ENCODE measurements at regions not wholly inside any gene's neighbourhood (a gene's known extent, or its start where the extent isn't known, plus 50 kb on each side); places are given as distances from the start of the nearest gene placed in this dataset.

GRCh38 chr2:223442847-223443246 lies 159.3 kb downstream of the SCG2 start:
- H3K9me3 ChIP-seq (ENCODE audit: control insufficient read depth in 2 of 3, low read length in 3 of 3): no peaks in the 10 kb centered on the region
- no peak overlapping the region for H3K27ac ChIP-seq (ENCODE audit: low read depth, low read length)
- no peaks in the 10 kb centered on the region for H3K36me3 ChIP-seq (ENCODE audit: control insufficient read depth in 2 of 3, insufficient read depth in 3 of 3, low read length in 3 of 3)
- DNase-seq (no peak), ATAC-seq (no peak)
- intact Hi-C loops (cut with micrococcal nuclease): no loop called here
- no peak overlapping the region for H3K4me3 Mint-ChIP-seq
- no peaks in the 10 kb centered on the region for H3K27me3 ChIP-seq (ENCODE audit: control insufficient read depth in 2 of 2, insufficient read depth in 2 of 2, low read length in 2 of 2)
- ChIA-PET POLR2A (no interaction called here), CTCF (no interaction called here)
- peaks cover 0 to 8% (median 3%) of the 10 kb centered on the region in 11 donors for H3K9me3 Mint-ChIP-seq
- no peaks in the 10 kb centered on the region for H3K27me3 Mint-ChIP-seq
- H3K4me1 ChIP-seq (ENCODE audit: control insufficient read depth in 2 of 2, insufficient read depth in 2 of 2, low read length in 2 of 2): no peaks in the 10 kb centered on the region
- H3K4me1 Mint-ChIP-seq: no peaks in the 10 kb centered on the region
- H3K36me3 Mint-ChIP-seq: no peaks in the 10 kb centered on the region
- H3K27ac Mint-ChIP-seq: no peak overlapping the region
- H3K4me3 ChIP-seq (ENCODE audit: low read length): no peak overlapping the region

- Histone ChIP-seq H3K4me3 (ENCODE audit: low read length) (no peak overlapping the region), H3K27ac (ENCODE audit: low read depth, low read length) (no peak overlapping the region), H3K4me1 (ENCODE audit: control insufficient read depth in 2 of 2, insufficient read depth in 2 of 2, low read length in 2 of 2) (no peaks in the 10 kb centered on the region), H3K36me3 (ENCODE audit: control insufficient read depth in 2 of 3, insufficient read depth in 3 of 3, low read length in 3 of 3) (no peaks in the 10 kb centered on the region), H3K27me3 (ENCODE audit: control insufficient read depth in 2 of 2, insufficient read depth in 2 of 2, low read length in 2 of 2) (no peaks in the 10 kb centered on the region), H3K9me3 (ENCODE audit: control insufficient read depth in 2 of 3, low read length in 3 of 3) (no peaks in the 10 kb centered on the region)
- Mint-ChIP-seq H3K4me1 (no peaks in the 10 kb centered on the region), H3K36me3 (peaks cover 0 to 4% (median 0%) of the 10 kb centered on the region in 5 donors), H3K27ac (no peak overlapping the region), H3K4me3 (no peak overlapping the region), H3K27me3 (peaks cover 0 to 4% (median 0%) of the 10 kb centered on the region in 5 donors), H3K9me3 (peaks cover 0 to 21% (median 5%) of the 10 kb centered on the region in 11 donors)
- ChIA-PET POLR2A (no interaction called here), CTCF (no interaction called here)
- intact Hi-C loops (cut with micrococcal nuclease): no loop called here
- no peak for ATAC-seq
- no peak for DNase-seq
Measured at GRCh38 chr2:223450246-223450645, 151.9 kb downstream of the SCG2 start.

GRCh38 chr2:223457301-223457700 lies 144.9 kb downstream of the SCG2 start:
- Histone ChIP-seq H3K27ac (ENCODE audit: low read depth, low read length) (no peak overlapping the region), H3K27me3 (ENCODE audit: control insufficient read depth in 2 of 2, insufficient read depth in 2 of 2, low read length in 2 of 2) (no peaks in the 10 kb centered on the region), H3K9me3 (ENCODE audit: control insufficient read depth in 2 of 3, low read length in 3 of 3) (no peaks in the 10 kb centered on the region), H3K36me3 (ENCODE audit: control insufficient read depth in 2 of 3, insufficient read depth in 3 of 3, low read length in 3 of 3) (no peaks in the 10 kb centered on the region), H3K4me1 (ENCODE audit: control insufficient read depth in 2 of 2, insufficient read depth in 2 of 2, low read length in 2 of 2) (no peaks in the 10 kb centered on the region), H3K4me3 (ENCODE audit: low read length) (no peak overlapping the region)
- Mint-ChIP-seq H3K27me3 (peaks cover 0 to 4% (median 0%) of the 10 kb centered on the region in 5 donors), H3K9me3 (peaks cover 0 to 11% (median under 1%) of the 10 kb centered on the region in 11 donors), H3K4me3 (no peak overlapping the region), H3K27ac (no peak overlapping the region), H3K4me1 (no peaks in the 10 kb centered on the region), H3K36me3 (no peaks in the 10 kb centered on the region)
- intact Hi-C loops (cut with micrococcal nuclease): no loop called here
- DNase-seq (no peak), ATAC-seq (no peak)
- ChIA-PET CTCF (no interaction called here), POLR2A (no interaction called here)

GRCh38 chr2:223459328-223459939 lies 142.7 kb downstream of the SCG2 start:
- intact Hi-C loops (cut with micrococcal nuclease): no loop called here
- ATAC-seq: no peak

GRCh38 chr2:223460209-223460608 lies 142.0 kb downstream of the SCG2 start:
- H3K4me1 Mint-ChIP-seq: peaks cover 0 to 3% (median 0%) of the 10 kb centered on the region in 7 donors
- no peak overlapping the region for H3K4me3 Mint-ChIP-seq
- Histone ChIP-seq H3K36me3 (ENCODE audit: control insufficient read depth in 2 of 3, insufficient read depth in 3 of 3, low read length in 3 of 3) (no peaks in the 10 kb centered on the region), H3K9me3 (ENCODE audit: control insufficient read depth in 2 of 3, low read length in 3 of 3) (no peaks in the 10 kb centered on the region), H3K4me3 (ENCODE audit: low read length) (no peak overlapping the region), H3K4me1 (ENCODE audit: control insufficient read depth in 2 of 2, insufficient read depth in 2 of 2, low read length in 2 of 2) (no peaks in the 10 kb centered on the region), H3K27ac (ENCODE audit: low read depth, low read length) (no peak overlapping the region), H3K27me3 (ENCODE audit: control insufficient read depth in 2 of 2, insufficient read depth in 2 of 2, low read length in 2 of 2) (no peaks in the 10 kb centered on the region)
- H3K27ac Mint-ChIP-seq: no peak overlapping the region
- H3K36me3 Mint-ChIP-seq: no peaks in the 10 kb centered on the region
- no peak for DNase-seq
- ChIA-PET CTCF (no interaction called here), POLR2A (no interaction called here)
- peaks cover 0 to 17% (median 4%) of the 10 kb centered on the region in 11 donors for H3K9me3 Mint-ChIP-seq
- H3K27me3 Mint-ChIP-seq: no peaks in the 10 kb centered on the region
- no peak for ATAC-seq
- intact Hi-C loops (cut with micrococcal nuclease): no loop called here

More at GRCh38 chr2:223459328-223459939, 142.7 kb downstream of the SCG2 start:
- Mint-ChIP-seq H3K4me1 (peaks cover 0 to 3% (median 0%) of the 10 kb centered on the region in 7 donors), H3K27me3 (no peaks in the 10 kb centered on the region), H3K36me3 (no peaks in the 10 kb centered on the region), H3K9me3 (peaks cover 0 to 17% (median 4%) of the 10 kb centered on the region in 11 donors), H3K4me3 (no peak overlapping the region), H3K27ac (no peak overlapping the region)
- CTCF ChIA-PET: no interaction called here
- H3K27ac ChIP-seq (ENCODE audit: low read depth, low read length): no peak overlapping the region
- POLR2A ChIA-PET: no interaction called here
- H3K9me3 ChIP-seq (ENCODE audit: control insufficient read depth in 2 of 3, low read length in 3 of 3): no peaks in the 10 kb centered on the region
- no peak overlapping the region for H3K4me3 ChIP-seq (ENCODE audit: low read length)
- DNase-seq: no peak
- H3K36me3 ChIP-seq (ENCODE audit: control insufficient read depth in 2 of 3, insufficient read depth in 3 of 3, low read length in 3 of 3): no peaks in the 10 kb centered on the region
- H3K27me3 ChIP-seq (ENCODE audit: control insufficient read depth in 2 of 2, insufficient read depth in 2 of 2, low read length in 2 of 2): no peaks in the 10 kb centered on the region
- H3K4me1 ChIP-seq (ENCODE audit: control insufficient read depth in 2 of 2, insufficient read depth in 2 of 2, low read length in 2 of 2): no peaks in the 10 kb centered on the region

- intact Hi-C loops (cut with micrococcal nuclease): no loop called here
- H3K4me1 Mint-ChIP-seq: peaks cover 0 to 5% (median 0%) of the 10 kb centered on the region in 7 donors
- no peak overlapping the region for H3K4me3 Mint-ChIP-seq
- Histone ChIP-seq H3K4me1 (ENCODE audit: control insufficient read depth in 2 of 2, insufficient read depth in 2 of 2, low read length in 2 of 2) (no peaks in the 10 kb centered on the region), H3K27me3 (ENCODE audit: control insufficient read depth in 2 of 2, insufficient read depth in 2 of 2, low read length in 2 of 2) (no peaks in the 10 kb centered on the region), H3K4me3 (ENCODE audit: low read length) (no peak overlapping the region), H3K9me3 (ENCODE audit: control insufficient read depth in 2 of 3, low read length in 3 of 3) (no peaks in the 10 kb centered on the region), H3K27ac (ENCODE audit: low read depth, low read length) (no peak overlapping the region), H3K36me3 (ENCODE audit: control insufficient read depth in 2 of 3, insufficient read depth in 3 of 3, low read length in 3 of 3) (no peaks in the 10 kb centered on the region)
- CTCF ChIA-PET: no interaction called here
- no peak overlapping the region for H3K27ac Mint-ChIP-seq
- POLR2A ChIA-PET: no interaction called here
- DNase-seq: no peak
- H3K27me3 Mint-ChIP-seq: no peaks in the 10 kb centered on the region
- H3K9me3 Mint-ChIP-seq: peaks cover 0 to 17% (median 4%) of the 10 kb centered on the region in 11 donors
- H3K36me3 Mint-ChIP-seq: no peaks in the 10 kb centered on the region
- ATAC-seq: peak; percentile 32
Measured at GRCh38 chr2:223460774-223461211, 141.4 kb downstream of the SCG2 start.

GRCh38 chr2:223464071-223464470 lies 138.1 kb downstream of the SCG2 start:
- Histone ChIP-seq H3K4me1 (ENCODE audit: control insufficient read depth in 2 of 2, insufficient read depth in 2 of 2, low read length in 2 of 2) (no peaks in the 10 kb centered on the region), H3K4me3 (ENCODE audit: low read length) (no peak overlapping the region), H3K36me3 (ENCODE audit: control insufficient read depth in 2 of 3, insufficient read depth in 3 of 3, low read length in 3 of 3) (no peaks in the 10 kb centered on the region), H3K27me3 (ENCODE audit: control insufficient read depth in 2 of 2, insufficient read depth in 2 of 2, low read length in 2 of 2) (no peaks in the 10 kb centered on the region), H3K27ac (ENCODE audit: low read depth, low read length) (no peak overlapping the region), H3K9me3 (ENCODE audit: control insufficient read depth in 2 of 3, low read length in 3 of 3) (no peaks in the 10 kb centered on the region)
- H3K27me3 Mint-ChIP-seq: no peaks in the 10 kb centered on the region
- no peak overlapping the region for H3K27ac Mint-ChIP-seq
- peaks cover 0 to 5% (median 0%) of the 10 kb centered on the region in 7 donors for H3K4me1 Mint-ChIP-seq
- ATAC-seq (no peak), DNase-seq (no peak)
- intact Hi-C loops (cut with micrococcal nuclease): no loop called here
- POLR2A ChIA-PET: no interaction called here
- H3K4me3 Mint-ChIP-seq: no peak overlapping the region
- CTCF ChIA-PET: no interaction called here
- H3K9me3 Mint-ChIP-seq: peaks cover 0 to 17% (median 5%) of the 10 kb centered on the region in 11 donors
- no peaks in the 10 kb centered on the region for H3K36me3 Mint-ChIP-seq

All from naive thymus-derived CD4-positive, alpha-beta T cell (primary cell).